HepG2 (cell line): ENCODE measurements at regions not wholly inside any gene's neighbourhood (a gene's known extent, or its start where the extent isn't known, plus 50 kb on each side); places are given as distances from the start of the nearest gene placed in this dataset.
A peak's percentile ranks its signal among the peaks of the same experiment; 100 is the strongest.

ENCODE experiments used
- ATAC-seq: fragments of 200-7000 bp; cut with Tn5 transposase; 3 replicates; pipeline ENCODE4 v1.9.1; 2020; ENCODE audit warnings: mild to moderate bottlenecking, moderate library complexity
- BruUV-seq: library from RNA; stranded (reverse); fragments of 400-500 nt; replicated peaks from 2 replicates; lab custom pipeline; 2021; lab: Mats Ljungman, UMichigan
- CTCF ChIA-PET: fragments of 300-600 bp; formaldehyde crosslinking; extraction: SDS; loops from one replicate; lab custom pipeline; 2021; ENCODE audit warnings: low total read pairs, inconsistent platforms, low intra/inter-chr PET ratio; lab: Yijun Ruan, JAX
- POLR2A ChIA-PET: fragments of 350-600 bp; sonication (Branson Sonifier 250); formaldehyde crosslinking; loops from one replicate; lab custom pipeline; 2020; ENCODE audit warnings: antibody characterized with exemption, inconsistent platforms; lab: Yijun Ruan, JAX
- DNase-seq: peaks from one replicate; pipeline ENCODE4 v3.0.0-alpha.2; 2015; ENCODE audit warnings: low spot score
- FAIRE-seq: peaks from 3 replicates; lab custom pipeline; 2011; peaks lifted over from hg19 to GRCh38; lab: Jason Lieb, UNC
- H2AFZ ChIP-seq: one replicate; pipeline ENCODE4 v1.6.1; 2011; ENCODE audit warnings: low read length, inconsistent platforms
- H3K27ac ChIP-seq: fragments of 300-600 bp; 3 replicates; pipeline ENCODE4 v1.8.0; 2011; ENCODE audit warnings: mixed run types, mild to moderate bottlenecking, mixed read lengths, low read length, inconsistent platforms; ENCODE audit not compliant: insufficient read depth; ENCODE audit errors: extremely low read length
- H3K27me3 ChIP-seq, 2 experiments: fragments of 200-600 bp in 1 of 2; 2 replicates in 1 of 2; 3 replicates in 1 of 2; pipeline versions ENCODE4 v1.6.0 to v1.8.0; 2011; ENCODE audit warnings: low read length in 2 of 2, mild to moderate bottlenecking in 2 of 2, moderate library complexity in 2 of 2, inconsistent platforms in 1 of 2; ENCODE audit not compliant: insufficient read depth in 2 of 2, control insufficient read depth in 1 of 2
- H3K36me3 ChIP-seq, 2 experiments: fragments of 200-600 bp in 1 of 2; replicated peaks in 1 of 2; 2 replicates in 1 of 2; 3 replicates in 1 of 2; pipeline versions ENCODE4 v1.5.1 to v1.8.0; 2011; ENCODE audit warnings: low read length in 2 of 2, inconsistent platforms in 1 of 2; ENCODE audit not compliant: insufficient read depth in 2 of 2, control insufficient read depth in 1 of 2
- H3K4me1 ChIP-seq: 2 replicates; pipeline ENCODE4 v1.5.1; 2012; ENCODE audit warnings: low read length, inconsistent platforms; ENCODE audit not compliant: insufficient read depth
- H3K4me2 ChIP-seq: 2 replicates; pipeline ENCODE4 v1.6.0; 2011; ENCODE audit warnings: low read depth, low read length, inconsistent platforms
- H3K4me3 ChIP-seq, 3 experiments: fragments of 200-600 bp in 1 of 3; sonication (generic), shearing (Covaris generic) in 1 of 3; replicated peaks in 1 of 3; 2 replicates each; pipeline ENCODE4 v1.5.1; 2011 to 2016; ENCODE audit warnings: low read length in 3 of 3, inconsistent platforms in 2 of 3, low read depth in 2 of 3, mild to moderate bottlenecking in 2 of 3, control low read depth in 1 of 3, mixed read lengths in 1 of 3; ENCODE audit not compliant: insufficient read depth in 1 of 3
- H3K79me2 ChIP-seq: one replicate; pipeline ENCODE4 v1.6.1; 2011; ENCODE audit warnings: low read length, inconsistent platforms; ENCODE audit not compliant: insufficient read depth
- H3K9ac ChIP-seq: 2 replicates; pipeline ENCODE4 v1.6.0; 2011; ENCODE audit warnings: mild to moderate bottlenecking, low read depth, low read length, inconsistent platforms; ENCODE audit not compliant: insufficient read depth
- H3K9me3 ChIP-seq: 2 replicates; pipeline ENCODE4 v1.5.1; 2012; ENCODE audit warnings: mild to moderate bottlenecking, low read length
- H4K20me1 ChIP-seq: 2 replicates; pipeline ENCODE4 v1.6.0; 2011; ENCODE audit warnings: inconsistent platforms, mild to moderate bottlenecking, low read length, moderate library complexity; ENCODE audit not compliant: insufficient read depth
- ATF7 ChIP-seq, 2 experiments: fragments of 450-650 bp in 1 of 2; sonication (generic) in 1 of 2; formaldehyde crosslinking in 1 of 2; IDR thresholded peaks; 2 replicates each; pipeline versions ENCODE4 v1.4.0 to v1.6.1; 2016 to 2020; ENCODE audit warnings: antibody characterized with exemption in 1 of 2, mild to moderate bottlenecking in 1 of 2, missing genetic modification reagents in 1 of 2
- HNF4A ChIP-seq: sonication (generic); formaldehyde crosslinking; IDR thresholded peaks from 2 replicates; pipeline ENCODE4 v1.4.0; 2020; ENCODE audit warnings: missing genetic modification reagents
- MXD1 ChIP-seq: sonication (generic); formaldehyde crosslinking; IDR thresholded peaks from 2 replicates; pipeline ENCODE4 v1.4.0; 2020; ENCODE audit warnings: mild to moderate bottlenecking, missing genetic modification reagents
- REXO4 ChIP-seq: sonication (generic); formaldehyde crosslinking; IDR thresholded peaks from 2 replicates; pipeline ENCODE4 v1.8.0; 2022; ENCODE audit warnings: missing genetic modification reagents, mild to moderate bottlenecking, borderline replicate concordance
- ZNF296 ChIP-seq: sonication (generic); formaldehyde crosslinking; conservative IDR thresholded peaks from 2 replicates; pipeline ENCODE4 v1.5.0; 2020; ENCODE audit warnings: mild to moderate bottlenecking, missing genetic modification reagents
- ZNF510 ChIP-seq: sonication (generic); formaldehyde crosslinking; IDR thresholded peaks from 2 replicates; pipeline ENCODE4 v1.4.0; 2020; ENCODE audit warnings: low read depth, mild to moderate bottlenecking, missing genetic modification reagents
- WGBS: methylation state at CpG from one replicate; pipeline ENCODE4 v1.1.6; 2017; ENCODE audit warnings: low lambda C conversion rate; 5-methylcytosine and 5-hydroxymethylcytosine counted together
- in situ Hi-C: cut with HindIII; loops from 2 replicates; pipeline ENCODE4 v1.10.0; 2017; ENCODE audit warnings: low pct_unique_long_range_greater_than_20kb; ENCODE audit not compliant: extremely low pct_ligation_motif_present
- intact Hi-C: fragments of 100-400 bp; cut with micrococcal nuclease; formaldehyde crosslinking; loops from one replicate; pipeline ENCODE4 v1.10.0; 2022; ENCODE audit not compliant: unreplicated experiment

GRCh38 chr3:36257158-36257852, 123.0 kb upstream of the STAC start:
- no peaks in the 10 kb centered on the region for H3K79me2 ChIP-seq
- no peak overlapping the region for H2AFZ ChIP-seq
- TF ChIP-seq ATF7 (IDR thresholded peaks at IDR 0.05) (0 out of 2 replicates have a peak, but pooled peaks have one; percentile 28), ATF7 (CRISPR knock-in tag; IDR thresholded peaks at IDR 0.05) (no peak), HNF4A (no peak)
- no peak overlapping the region for H3K4me2 ChIP-seq
- H3K4me1 ChIP-seq = no peaks in the 10 kb centered on the region
- no peaks in the 10 kb centered on the region for H3K36me3 ChIP-seq
- in situ Hi-C loops (no loop called here), intact Hi-C loops (no loop called here)
- CTCF ChIA-PET = no interaction called here
- no peak for DNase-seq
- no peak overlapping the region for H3K27ac ChIP-seq
- peaks cover 16% of the 10 kb centered on the region for H3K9me3 ChIP-seq
- H3K4me3 ChIP-seq = no peak overlapping the region
- H3K27me3 ChIP-seq = no peaks in the 10 kb centered on the region
- FAIRE-seq = no peak
- POLR2A ChIA-PET = no interaction called here
- ATAC-seq = no peak
- 37% methylated on average over 3 of the region's 3 CpGs for WGBS
- no peaks in the 10 kb centered on the region for H4K20me1 ChIP-seq
- no TSS peak for BruUV-seq
- no peak overlapping the region for H3K9ac ChIP-seq

- in situ Hi-C loops (no loop called here), intact Hi-C loops (no loop called here)
- Histone ChIP-seq H3K36me3 (no peaks in the 10 kb centered on the region), H3K79me2 (no peaks in the 10 kb centered on the region), H3K27ac (no peak overlapping the region), H3K4me1 (no peaks in the 10 kb centered on the region), H3K4me2 (no peak overlapping the region), H2AFZ (no peak overlapping the region), H3K9ac (no peak overlapping the region), H3K9me3 (peaks cover 7% of the 10 kb centered on the region), H3K27me3 (no peaks in the 10 kb centered on the region), H3K4me3 (no peak overlapping the region), H4K20me1 (no peaks in the 10 kb centered on the region)
- FAIRE-seq (no peak), DNase-seq (no peak), ATAC-seq (no peak)
- ChIA-PET POLR2A (no interaction called here), CTCF (no interaction called here)
- BruUV-seq = no TSS peak
- 45% methylated on average over 1 of the region's 1 CpG for WGBS
- TF ChIP-seq ZNF510 (CRISPR knock-in tag) (no peak), ZNF296 (CRISPR knock-in tag) (no peak), REXO4 (CRISPR knock-in tag) (no peak), MXD1 (no peak)
These were observed 121.9 kb upstream of the STAC start for GRCh38 chr3:36258421-36258820.
